H9 (cell line): ENCODE measurements at regions not wholly inside any gene's neighbourhood (a gene's known extent, or its start where the extent isn't known, plus 50 kb on each side); places are given as distances from the start of the nearest gene placed in this dataset.

Experiments used
- DNase-seq: peaks from one replicate; pipeline ENCODE4 v3.0.0-alpha.2; 2017
- H2AFZ ChIP-seq: one replicate; pipeline ENCODE4 v1.6.1; 2013; ENCODE audit warnings: mild to moderate bottlenecking, low read length, control low read depth, moderate library complexity
- H2AK5ac ChIP-seq: 2 replicates; pipeline ENCODE4 v1.6.1; 2013; ENCODE audit warnings: low read length, control low read depth, mixed read lengths; ENCODE audit not compliant: insufficient read length
- H2BK120ac ChIP-seq: one replicate; pipeline ENCODE4 v1.6.1; 2013; ENCODE audit warnings: low read depth, mild to moderate bottlenecking, low read length, control low read depth, inconsistent platforms; ENCODE audit not compliant: poor library complexity, severe bottlenecking
- H2BK12ac ChIP-seq: 2 replicates; pipeline ENCODE4 v1.6.1; 2013; ENCODE audit warnings: low read length, control low read depth, mixed read lengths, low read depth; ENCODE audit not compliant: insufficient read length
- H2BK15ac ChIP-seq: 2 replicates; pipeline ENCODE4 v1.6.1; 2013; ENCODE audit warnings: low read depth, low read length, control low read depth
- H2BK20ac ChIP-seq: one replicate; pipeline ENCODE4 v1.6.1; 2013; ENCODE audit warnings: low read depth, mild to moderate bottlenecking, low read length, control low read depth, inconsistent platforms; ENCODE audit not compliant: poor library complexity, severe bottlenecking
- H2BK5ac ChIP-seq: 2 replicates; pipeline ENCODE4 v1.6.1; 2013; ENCODE audit warnings: low read length, control low read depth, mixed read lengths; ENCODE audit not compliant: insufficient read length
- H3K14ac ChIP-seq: 2 replicates; pipeline ENCODE4 v1.6.1; 2013; ENCODE audit warnings: low read length, control low read depth; ENCODE audit not compliant: insufficient read depth
- H3K18ac ChIP-seq: 2 replicates; pipeline ENCODE4 v1.6.1; 2013; ENCODE audit warnings: low read depth, mild to moderate bottlenecking, mixed read lengths, low read length, control low read depth; ENCODE audit not compliant: insufficient read length
- H3K23ac ChIP-seq: 2 replicates; pipeline ENCODE4 v1.6.1; 2013; ENCODE audit warnings: low read length, control low read depth, mixed read lengths, low read depth; ENCODE audit not compliant: insufficient read length
- H3K23me2 ChIP-seq: 2 replicates; pipeline ENCODE4 v1.6.1; 2013; ENCODE audit warnings: low read depth, mild to moderate bottlenecking, mixed read lengths, low read length, control low read depth; ENCODE audit not compliant: insufficient read length, poor library complexity, severe bottlenecking
- H3K27ac ChIP-seq: 2 replicates; pipeline ENCODE4 v1.5.1; 2013; ENCODE audit warnings: low read length, control low read depth, mixed read lengths, low read depth; ENCODE audit not compliant: insufficient read length
- H3K27me3 ChIP-seq: 2 replicates; pipeline ENCODE4 v1.6.1; 2013; ENCODE audit warnings: low read length, control low read depth, inconsistent platforms; ENCODE audit not compliant: insufficient read depth
- H3K4ac ChIP-seq: 2 replicates; pipeline ENCODE4 v1.6.1; 2013; ENCODE audit warnings: low read depth, mild to moderate bottlenecking, control low read depth, inconsistent platforms, low read length, moderate library complexity
- H3K4me1 ChIP-seq: 2 replicates; pipeline ENCODE4 v1.6.1; 2013; ENCODE audit warnings: low read length, control low read depth, inconsistent platforms; ENCODE audit not compliant: insufficient read depth
- H3K4me2 ChIP-seq: 2 replicates; pipeline ENCODE4 v1.6.1; 2013; ENCODE audit warnings: low read length, control low read depth, mixed read lengths; ENCODE audit not compliant: insufficient read length, insufficient read depth
- H3K56ac ChIP-seq: 2 replicates; pipeline ENCODE4 v1.6.1; 2013; ENCODE audit warnings: low read depth, mild to moderate bottlenecking, mixed read lengths, low read length, control low read depth; ENCODE audit not compliant: insufficient read length
- H3K79me1 ChIP-seq: 2 replicates; pipeline ENCODE4 v1.6.1; 2013; ENCODE audit warnings: low read depth, mild to moderate bottlenecking, moderate library complexity, low read length, control low read depth, inconsistent platforms; ENCODE audit not compliant: insufficient read depth, poor library complexity, severe bottlenecking
- H3K79me2 ChIP-seq: 2 replicates; pipeline ENCODE4 v1.6.1; 2013; ENCODE audit warnings: low read length, control low read depth, inconsistent platforms; ENCODE audit not compliant: insufficient read depth
- H3K9ac ChIP-seq: 2 replicates; pipeline ENCODE4 v1.6.1; 2013; ENCODE audit warnings: low read length, control low read depth, mixed read lengths; ENCODE audit not compliant: insufficient read length; ENCODE audit errors: extremely low read depth
- H3K9me3 ChIP-seq: one replicate; pipeline ENCODE4 v1.6.1; 2013; ENCODE audit warnings: low read depth, low read length, inconsistent platforms; ENCODE audit not compliant: control insufficient read depth
- H3T11ph ChIP-seq: one replicate; pipeline ENCODE4 v1.6.1; 2013; ENCODE audit warnings: mild to moderate bottlenecking, low read length, control low read depth, inconsistent platforms
- H4K20me1 ChIP-seq: one replicate; pipeline ENCODE4 v1.6.1; 2013; ENCODE audit not compliant: control insufficient read depth, insufficient read length, insufficient read depth
- H4K5ac ChIP-seq: 2 replicates; pipeline ENCODE4 v1.6.1; 2013; ENCODE audit warnings: low read depth, mild to moderate bottlenecking, mixed read lengths, low read length, control low read depth; ENCODE audit not compliant: insufficient read length
- H4K8ac ChIP-seq: replicated peaks from 2 replicates; pipeline ENCODE4 v1.6.1; 2013; ENCODE audit warnings: low read length, control low read depth, mixed read lengths, low read depth; ENCODE audit not compliant: insufficient read length
- H4K91ac ChIP-seq: 2 replicates; pipeline ENCODE4 v1.6.1; 2013; ENCODE audit warnings: low read depth, mild to moderate bottlenecking, moderate library complexity, mixed read lengths, low read length, control low read depth; ENCODE audit not compliant: insufficient read length
- H3K27ac Mint-ChIP-seq, 3 experiments: 2 replicates in 2 of 3; 3 replicates in 1 of 3; pipeline ENCODE4 v1.8.0; 2020 to 2021; ENCODE audit warnings: mixed read lengths in 3 of 3, mild to moderate bottlenecking in 1 of 3, moderate library complexity in 1 of 3
- H3K27me3 Mint-ChIP-seq: 2 replicates; pipeline ENCODE4 v1.8.0; 2021; ENCODE audit warnings: low read depth, mild to moderate bottlenecking, moderate library complexity, mixed read lengths
- H3K36me3 Mint-ChIP-seq, 3 experiments: 2 replicates in 2 of 3; 3 replicates in 1 of 3; pipeline ENCODE4 v1.8.0; 2020 to 2021; ENCODE audit warnings: low read depth in 3 of 3, mixed read lengths in 3 of 3; ENCODE audit not compliant: insufficient read depth in 1 of 3
- H3K4me1 Mint-ChIP-seq, 2 experiments: 2 replicates each; pipeline ENCODE4 v1.8.0; 2020; ENCODE audit warnings: mixed read lengths in 2 of 2
- H3K4me3 Mint-ChIP-seq, 2 experiments: 2 replicates in 1 of 2; 3 replicates in 1 of 2; pipeline ENCODE4 v1.8.0; 2020 to 2021; ENCODE audit warnings: mild to moderate bottlenecking in 2 of 2, mixed read lengths in 2 of 2, moderate library complexity in 1 of 2
- H3K9me3 Mint-ChIP-seq, 2 experiments: 2 replicates in 1 of 2; 3 replicates in 1 of 2; pipeline ENCODE4 v1.8.0; 2020; ENCODE audit warnings: mild to moderate bottlenecking in 2 of 2, mixed read lengths in 2 of 2, moderate library complexity in 1 of 2
- CTCF ChIP-seq: fragments of 200-600 bp; sonication (generic); conservative IDR thresholded peaks from 3 replicates; pipeline ENCODE4 v1.8.0; 2021; ENCODE audit warnings: antibody characterized with exemption, mild to moderate bottlenecking
- WGBS: extraction: QIAGEN DNeasy Blood & Tissue Kit; methylation state at CpG from one replicate; pipeline ENCODE4 v1.1.7; 2013; ENCODE audit warnings: missing lambda C conversion rate, low lambda C conversion rate, mixed read lengths; ENCODE audit not compliant: insufficient read length; ENCODE audit errors: extremely low coverage; 5-methylcytosine and 5-hydroxymethylcytosine counted together

GRCh38 chr4:177638871-177639270, 196.6 kb upstream of the AGA start:
- Mint-ChIP-seq H3K36me3 (peaks cover 2 to 4% (median 3%) of the 10 kb centered on the region in 3 experiments; a peak in 4 of 7 replicates), H3K4me3 (no peak overlapping the region), H3K9me3 (peaks cover 0 to 4% of the 10 kb centered on the region in 2 experiments; a peak in 3 of 5 replicates), H3K27me3 (no peaks in the 10 kb centered on the region), H3K27ac (peak overlapping the region; percentile 9 to 66 (median 16)), H3K4me1 (peaks cover 9 to 10% of the 10 kb centered on the region in 2 experiments)
- Histone ChIP-seq H2BK15ac (no peak overlapping the region), H3K23ac (no peak overlapping the region), H3K4me2 (no peak overlapping the region), H2BK12ac (no peak overlapping the region), H3K4ac (no peak overlapping the region), H3K23me2 (no peaks in the 10 kb centered on the region), H2BK5ac (no peak overlapping the region), H2AK5ac (no peak overlapping the region), H2BK20ac (no peak overlapping the region), H3K9me3 (no peaks in the 10 kb centered on the region), H3K79me1 (no peaks in the 10 kb centered on the region), H3K27me3 (no peaks in the 10 kb centered on the region), H2AFZ (no peak overlapping the region), H3K4me1 (peaks cover 3% of the 10 kb centered on the region; the same call in 1 of the 2 replicates), H3K79me2 (no peaks in the 10 kb centered on the region), H3K9ac (no peak overlapping the region), H3K27ac (no peak overlapping the region), H4K20me1 (no peaks in the 10 kb centered on the region), H3K18ac (no peak overlapping the region), H3K14ac (no peak overlapping the region), H4K91ac (no peak overlapping the region), H4K8ac (no peak overlapping the region), H2BK120ac (no peak overlapping the region), H4K5ac (no peak overlapping the region), H3T11ph (no peak overlapping the region), H3K56ac (no peak overlapping the region)
- DNase-seq: peak; percentile 30
- no peak for TF ChIP-seq CTCF
- no CpG with 5 or more reads among the region's 2 CpGs for WGBS
